ENCODE measurements at regions not wholly inside any gene's neighbourhood (a gene's known extent, or its start where the extent isn't known, plus 50 kb on each side); places are given as distances from the start of the nearest gene placed in this dataset.
A peak's percentile ranks its signal among the peaks of the same experiment; 100 is the strongest.

- no peak for DNase-seq
Observed at GRCh38 chr3:10743366-10744097, 72.5 kb upstream of the SLC6A11 start.

GRCh38 chr3:10744098-10744465 lies 71.9 kb upstream of the SLC6A11 start:
- peak in 1 of 2 experiments; percentile 10 for DNase-seq

- DNase-seq: no peak
Observed at GRCh38 chr3:10745392-10745791, 70.6 kb upstream of the SLC6A11 start.

GRCh38 chr3:10746001-10746400 lies 70.0 kb upstream of the SLC6A11 start:
- no peak for DNase-seq

GRCh38 chr3:10746684-10747083 lies 69.3 kb upstream of the SLC6A11 start:
- no peak for DNase-seq

- DNase-seq: no peak
Observed at GRCh38 chr3:10747341-10747740, 68.7 kb upstream of the SLC6A11 start.

GRCh38 chr3:10748040-10748439 lies 68.0 kb upstream of the SLC6A11 start:
- no peak for DNase-seq

GRCh38 chr3:10753964-10754363 lies 62.1 kb upstream of the SLC6A11 start:
- DNase-seq: no peak

- no peak for DNase-seq
Observed at GRCh38 chr3:10756546-10756945, 59.5 kb upstream of the SLC6A11 start.

- no peak for DNase-seq
Observed at GRCh38 chr3:10757021-10757820, 58.8 kb upstream of the SLC6A11 start.

- no peak for DNase-seq
Observed at GRCh38 chr3:10757821-10758130, 58.3 kb upstream of the SLC6A11 start.

GRCh38 chr3:10758304-10759037 lies 57.6 kb upstream of the SLC6A11 start:
- DNase-seq: peak; percentile 61 to 85

GRCh38 chr3:10759495-10759894 lies 56.5 kb upstream of the SLC6A11 start:
- no peak for DNase-seq

- DNase-seq: no peak
Observed at GRCh38 chr3:10760199-10760598, 55.8 kb upstream of the SLC6A11 start.

GRCh38 chr3:10761583-10761982 lies 54.4 kb upstream of the SLC6A11 start:
- DNase-seq: no peak

GRCh38 chr3:10762116-10762515 lies 53.9 kb upstream of the SLC6A11 start:
- no peak for DNase-seq

GRCh38 chr3:10762611-10763247 lies 53.3 kb upstream of the SLC6A11 start:
- no peak for DNase-seq

GRCh38 chr3:10763248-10763620 lies 52.8 kb upstream of the SLC6A11 start:
- DNase-seq: no peak

GRCh38 chr3:10763817-10764258 lies 52.2 kb upstream of the SLC6A11 start:
- DNase-seq: no peak

GRCh38 chr3:10764259-10765051 lies 51.6 kb upstream of the SLC6A11 start:
- no peak for DNase-seq

- DNase-seq: no peak
Observed at GRCh38 chr3:10766049-10766705, 49.9 kb upstream of the SLC6A11 start.

Data from NCI-H2081 (cell line).